NCI-H146 treated with DMSO at 0.1 percent for 48 hours (cell line): ENCODE measurements at regions not wholly inside any gene's neighbourhood (a gene's known extent, or its start where the extent isn't known, plus 50 kb on each side); places are given as distances from the start of the nearest gene placed in this dataset.

Experiments
- DNase-seq: peaks from one replicate; lab custom pipeline; 2025; ENCODE audit not compliant: unreplicated experiment; lab: John Stamatoyannopoulos, UW

DNA sequence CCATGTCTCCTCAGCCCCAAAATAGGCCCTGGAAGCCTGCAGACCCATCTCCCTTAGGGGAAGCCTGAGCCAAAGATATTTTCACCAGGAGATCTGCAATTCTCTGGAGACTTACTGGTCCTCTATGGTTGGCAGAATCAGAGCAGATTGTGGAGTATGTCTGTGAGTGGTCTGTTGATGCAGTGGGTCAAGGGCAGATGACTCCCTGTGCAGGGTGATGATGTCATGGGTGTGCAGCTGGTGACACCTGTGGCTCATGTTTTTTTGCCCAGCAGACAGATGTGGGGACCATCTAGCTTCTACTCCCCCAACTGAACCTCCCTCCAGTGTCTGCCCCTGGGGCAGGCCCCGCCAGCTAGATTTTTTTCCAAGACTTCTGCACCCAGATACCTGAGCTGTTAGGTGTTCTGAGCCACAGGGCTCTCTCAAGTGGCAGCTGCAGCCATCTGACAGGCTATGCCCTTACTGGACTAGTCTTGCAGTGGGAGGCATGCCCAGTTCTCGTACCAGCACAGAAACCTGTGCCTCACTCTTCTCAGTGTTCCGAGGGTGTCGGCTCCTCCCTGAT is 558.7 kb upstream of the LRRTM1 start:
- DNase-seq, result no peak

DNA sequence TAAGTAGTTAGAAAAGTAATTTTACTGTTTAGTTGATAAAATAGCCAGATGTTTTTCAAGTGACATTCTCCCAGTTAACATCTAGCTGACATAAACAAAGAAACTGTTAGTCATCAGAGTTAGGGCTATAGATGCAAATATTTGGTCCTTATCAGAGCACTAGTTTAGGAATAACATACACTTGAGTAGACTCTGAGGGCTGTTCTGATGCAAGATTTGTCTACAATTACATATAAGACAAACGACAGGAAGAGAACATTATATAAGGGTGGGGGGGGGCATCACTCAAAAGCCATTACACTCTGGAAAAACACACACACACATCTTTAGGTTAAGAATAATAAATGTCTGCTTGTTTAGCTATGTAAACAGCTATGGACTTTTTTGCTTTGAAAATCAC is 554.4 kb upstream of the LRRTM1 start:
- no peak for DNase-seq

DNA sequence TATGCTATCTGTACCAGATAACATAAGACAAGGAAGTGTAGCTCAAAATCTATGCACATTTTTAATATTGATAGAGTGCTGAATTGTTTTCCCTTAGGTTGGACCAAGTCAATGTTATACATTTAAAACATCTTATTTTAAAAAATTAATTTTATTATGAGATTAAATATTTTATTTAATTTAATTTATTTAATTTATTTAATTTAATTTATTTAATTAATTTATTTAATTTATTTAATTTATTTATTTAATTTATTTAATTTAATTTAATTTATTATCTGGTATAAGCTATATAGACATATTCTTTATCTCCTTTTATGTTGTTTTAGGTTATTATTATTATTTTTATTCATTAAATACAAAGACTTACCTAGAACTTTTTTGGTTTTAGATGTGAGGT is 551.7 kb upstream of the LRRTM1 start:
- no peak for DNase-seq

GRCh38 chr2:80854831-80855230 is 550.3 kb upstream of the LRRTM1 start:
- no peak for DNase-seq

- DNase-seq, result no peak
Measured at GRCh38 chr2:80852808-80853139, 548.2 kb upstream of the LRRTM1 start.

- DNase-seq, result no peak
Measured at GRCh38 chr2:80852079-80852807, 547.7 kb upstream of the LRRTM1 start.

DNA sequence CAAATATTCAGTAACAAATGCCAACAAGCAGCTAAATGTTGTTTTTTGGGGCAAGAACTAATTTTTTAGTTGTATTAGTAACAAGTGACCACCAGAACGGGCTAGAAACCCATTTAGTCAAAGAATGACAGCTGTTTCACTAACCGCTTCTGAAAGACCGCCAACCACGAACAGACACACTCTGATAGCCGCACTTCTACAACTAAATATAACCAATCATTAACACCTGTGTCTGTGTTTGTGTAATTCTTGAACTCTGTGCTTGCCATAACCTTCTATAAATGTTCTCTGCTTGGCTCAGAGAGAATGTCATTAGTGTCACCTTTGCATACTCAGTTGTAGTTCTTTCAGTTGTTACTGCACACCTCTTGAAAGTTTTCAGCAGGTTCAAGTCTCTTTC is 526.3 kb upstream of the LRRTM1 start:
- DNase-seq, result no peak

GRCh38 chr2:80822999-80823398 is 518.4 kb upstream of the LRRTM1 start:
- DNase-seq, result no peak

GRCh38 chr2:80815259-80815658 is 510.7 kb upstream of the LRRTM1 start:
- no peak for DNase-seq

DNA sequence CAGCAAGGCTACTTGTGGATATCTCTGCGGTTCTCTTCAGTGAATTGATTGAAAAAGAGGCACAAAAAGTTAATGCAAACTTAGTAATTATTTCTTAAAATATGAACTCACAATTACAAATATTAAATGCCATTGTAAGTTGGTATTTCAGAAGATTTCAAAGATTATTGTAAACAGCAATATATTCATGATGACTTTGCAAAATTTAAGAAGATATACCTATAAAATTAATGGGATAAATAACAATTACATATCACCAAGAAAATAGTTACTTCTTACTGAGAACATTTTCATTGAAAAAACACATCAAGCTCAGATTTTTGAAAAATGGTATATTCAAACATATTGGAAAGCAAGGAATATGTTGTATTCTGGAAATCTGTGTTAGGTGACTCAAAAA is 482.0 kb upstream of the LRRTM1 start:
- no peak for DNase-seq

GRCh38 chr2:80778704-80779103 is 474.2 kb upstream of the LRRTM1 start:
- DNase-seq, result no peak

DNA sequence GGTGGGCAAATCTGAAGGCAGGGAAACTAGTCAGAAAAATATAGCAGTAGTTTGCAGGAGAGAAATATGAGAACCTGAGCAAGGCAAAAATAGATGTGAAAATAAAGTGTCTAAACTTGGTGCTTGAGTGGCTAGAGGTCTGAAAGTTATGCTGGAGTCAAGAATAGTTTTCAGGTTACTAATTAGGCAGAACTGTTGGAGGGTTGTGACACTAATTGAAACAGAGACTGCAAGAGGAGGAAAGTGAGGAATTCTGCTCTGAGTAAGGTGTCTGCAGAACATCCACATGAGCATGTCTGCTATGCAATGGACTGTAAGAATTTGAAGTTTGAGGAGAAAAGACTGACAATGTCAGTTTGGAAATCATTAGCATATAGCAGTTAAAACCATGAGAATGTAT is 444.0 kb upstream of the LRRTM1 start:
- no peak for DNase-seq

GRCh38 chr2:80737047-80737446 is 432.5 kb upstream of the LRRTM1 start:
- no peak for DNase-seq

- no peak for DNase-seq
Measured at GRCh38 chr2:80725001-80725400, 420.4 kb upstream of the LRRTM1 start.

DNA sequence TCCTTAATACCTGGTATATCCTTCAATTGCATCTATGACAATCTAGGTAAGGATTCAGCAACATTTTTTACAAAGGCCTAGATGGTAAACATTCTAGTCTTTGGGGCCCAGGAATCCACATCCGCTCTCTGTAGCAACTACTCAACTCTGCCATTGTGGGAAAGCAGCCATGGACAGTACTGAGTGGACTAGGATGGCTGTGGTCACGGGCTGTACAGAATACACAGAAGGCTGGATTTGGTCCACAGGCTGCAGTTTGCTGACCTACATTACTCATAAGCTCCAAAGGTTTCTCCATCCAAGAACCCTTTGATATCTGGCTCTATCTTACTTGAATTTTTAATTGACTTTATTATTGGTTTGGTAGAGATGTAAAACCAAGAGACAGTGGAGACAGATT is 418.3 kb upstream of the LRRTM1 start:
- DNase-seq, result no peak

DNA sequence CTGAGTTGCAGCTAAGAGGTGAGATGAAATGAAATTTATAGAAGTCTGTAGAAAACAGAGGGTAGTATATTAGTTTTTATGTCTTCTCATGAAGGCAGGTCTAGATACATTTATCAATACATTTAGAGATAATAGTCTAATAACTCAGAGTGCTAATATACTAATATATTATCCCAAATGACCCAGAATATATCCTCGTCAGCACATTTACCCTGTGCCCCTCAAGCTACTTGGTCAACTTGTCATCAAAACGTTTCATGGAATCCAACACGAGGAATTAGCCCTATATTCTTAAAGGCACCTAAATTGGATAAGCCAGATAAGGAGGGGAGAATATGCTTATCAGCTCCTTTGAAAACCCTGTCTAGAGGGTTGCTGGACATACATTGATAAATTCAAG is 415.1 kb upstream of the LRRTM1 start:
- no peak for DNase-seq

DNA sequence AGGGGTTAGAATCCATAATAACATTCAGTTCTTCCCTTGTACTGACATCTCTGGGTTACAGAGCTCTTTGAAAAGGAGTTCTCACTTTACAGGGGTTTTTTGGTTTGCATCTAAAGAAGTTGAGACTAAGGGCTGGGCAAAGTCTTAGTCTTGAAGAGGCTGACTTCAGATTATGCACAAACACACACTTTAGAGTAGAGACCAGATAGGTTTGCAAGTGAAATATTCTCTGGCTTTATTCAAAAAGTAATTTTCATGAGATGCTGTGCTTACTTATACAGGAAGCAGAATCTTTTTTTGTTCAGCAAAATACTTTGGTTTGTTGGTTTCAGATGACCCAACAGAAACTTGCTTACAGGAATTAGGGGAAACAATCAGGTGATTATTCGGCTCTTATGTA is 410.9 kb upstream of the LRRTM1 start:
- DNase-seq, result no peak

- no peak for DNase-seq
Measured at GRCh38 chr2:80711915-80712314, 407.4 kb upstream of the LRRTM1 start.

DNA sequence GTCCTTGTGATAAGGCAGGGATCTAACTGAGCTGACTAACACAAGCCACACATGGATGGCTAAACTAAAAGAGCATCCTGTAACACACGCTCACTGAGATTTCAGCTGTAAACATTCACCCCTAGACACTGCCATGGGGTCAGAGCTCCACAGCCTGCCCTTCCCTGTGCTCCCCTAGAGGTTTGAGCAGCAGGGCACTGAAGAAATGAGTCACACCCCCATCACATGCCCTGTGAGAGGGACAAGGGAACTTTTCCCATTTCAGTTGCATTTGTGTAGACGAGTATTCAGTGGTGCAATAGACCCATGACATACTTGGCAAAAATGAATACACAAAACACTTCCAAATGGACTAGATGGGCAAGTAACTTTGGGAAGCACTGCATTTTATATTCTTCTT is 402.4 kb upstream of the LRRTM1 start:
- no peak for DNase-seq

- no peak for DNase-seq
Measured at GRCh38 chr2:80706541-80706940, 402.0 kb upstream of the LRRTM1 start.

- no peak for DNase-seq
Measured at GRCh38 chr2:80703532-80703931, 399.0 kb upstream of the LRRTM1 start.

DNA sequence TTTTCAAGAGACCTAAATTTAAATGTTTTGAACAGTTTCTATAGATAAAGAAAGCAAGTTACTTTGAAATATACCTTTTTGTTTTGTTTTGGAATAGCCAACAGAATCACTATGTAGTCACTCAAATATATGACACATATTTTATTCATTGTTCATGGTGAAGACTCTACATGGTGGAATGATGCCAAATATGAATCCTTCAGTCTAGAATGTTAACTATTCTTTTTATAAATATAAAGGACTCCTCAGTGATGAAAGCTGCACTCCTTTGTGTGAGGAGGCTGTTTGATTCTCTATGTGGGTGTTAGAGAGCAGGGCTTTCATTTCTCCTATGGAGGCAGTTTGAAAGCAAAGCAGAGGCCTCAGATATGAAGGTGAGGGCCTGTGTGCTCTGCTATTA is 396.4 kb upstream of the LRRTM1 start:
- no peak for DNase-seq
